ENCODE measurements at regions not wholly inside any gene's neighbourhood (a gene's known extent, or its start where the extent isn't known, plus 50 kb on each side); places are given as distances from the start of the nearest gene placed in this dataset.

DNA sequence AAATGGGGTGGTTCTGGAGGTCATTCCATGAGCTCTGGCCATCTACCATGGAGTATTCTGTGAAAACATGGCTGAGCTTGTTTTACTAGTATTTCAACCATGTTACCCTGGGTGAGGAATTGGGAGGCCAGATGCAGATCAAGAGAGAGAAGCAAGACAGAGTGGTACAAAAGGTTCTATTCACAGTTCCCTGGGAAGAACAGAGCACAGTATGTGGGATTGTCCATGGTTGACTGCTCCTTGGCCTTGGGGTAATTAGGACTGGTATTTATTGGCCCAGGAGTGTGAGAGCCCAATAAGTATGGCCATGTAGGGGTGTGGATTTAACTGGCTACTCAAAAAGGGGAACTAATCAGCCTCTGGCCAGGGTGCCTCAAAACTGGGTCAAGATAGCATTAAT lies 239.7 kb upstream of the GATB start:
- Histone ChIP-seq H3K36me3 (replicated peaks; ENCODE audit: insufficient read depth, low read length) (no peaks in the 10 kb centered on the region), H3K27me3 (replicated peaks; ENCODE audit: insufficient read depth, low read length) (no peaks in the 10 kb centered on the region), H3K27ac (ENCODE audit: low read length) (no peak overlapping the region), H3K4me2 (ENCODE audit: low read depth, low read length) (no peak overlapping the region), H3K79me2 (ENCODE audit: low read length) (no peaks in the 10 kb centered on the region), H4K20me1 (ENCODE audit: insufficient read depth, low read length) (no peaks in the 10 kb centered on the region), H3K9me2 (replicated peaks; ENCODE audit: insufficient read depth, low read length) (no peaks in the 10 kb centered on the region), H3F3A (ENCODE audit: insufficient read depth, low read length) (no peaks in the 10 kb centered on the region), H3K4me3 (ENCODE audit: low read length) (no peak overlapping the region), H2AFZ (ENCODE audit: low read length) (no peak overlapping the region), H3K4me1 (ENCODE audit: low read length) (no peaks in the 10 kb centered on the region), H3K9ac (ENCODE audit: low read length) (no peak overlapping the region), H3K9me3 (replicated peaks; ENCODE audit: insufficient read depth, low read length) (no peaks in the 10 kb centered on the region)
- DNase-seq, result no peak
- TF ChIP-seq, protein P1, sequence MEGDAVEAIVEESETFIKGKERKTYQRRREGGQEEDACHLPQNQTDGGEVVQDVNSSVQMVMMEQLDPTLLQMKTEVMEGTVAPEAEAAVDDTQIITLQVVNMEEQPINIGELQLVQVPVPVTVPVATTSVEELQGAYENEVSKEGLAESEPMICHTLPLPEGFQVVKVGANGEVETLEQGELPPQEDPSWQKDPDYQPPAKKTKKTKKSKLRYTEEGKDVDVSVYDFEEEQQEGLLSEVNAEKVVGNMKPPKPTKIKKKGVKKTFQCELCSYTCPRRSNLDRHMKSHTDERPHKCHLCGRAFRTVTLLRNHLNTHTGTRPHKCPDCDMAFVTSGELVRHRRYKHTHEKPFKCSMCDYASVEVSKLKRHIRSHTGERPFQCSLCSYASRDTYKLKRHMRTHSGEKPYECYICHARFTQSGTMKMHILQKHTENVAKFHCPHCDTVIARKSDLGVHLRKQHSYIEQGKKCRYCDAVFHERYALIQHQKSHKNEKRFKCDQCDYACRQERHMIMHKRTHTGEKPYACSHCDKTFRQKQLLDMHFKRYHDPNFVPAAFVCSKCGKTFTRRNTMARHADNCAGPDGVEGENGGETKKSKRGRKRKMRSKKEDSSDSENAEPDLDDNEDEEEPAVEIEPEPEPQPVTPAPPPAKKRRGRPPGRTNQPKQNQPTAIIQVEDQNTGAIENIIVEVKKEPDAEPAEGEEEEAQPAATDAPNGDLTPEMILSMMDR (IDR thresholded peaks at IDR 0.05; ENCODE audit: low read length), result no peak
- TF ChIP-seq EZH2phosphoT487 (IDR thresholded peaks at IDR 0.05; ENCODE audit: low read length) (no peak), EZH2 (optimal IDR thresholded peaks at IDR 0.05; ENCODE audit: low read depth, low read length) (no peak)

DNA sequence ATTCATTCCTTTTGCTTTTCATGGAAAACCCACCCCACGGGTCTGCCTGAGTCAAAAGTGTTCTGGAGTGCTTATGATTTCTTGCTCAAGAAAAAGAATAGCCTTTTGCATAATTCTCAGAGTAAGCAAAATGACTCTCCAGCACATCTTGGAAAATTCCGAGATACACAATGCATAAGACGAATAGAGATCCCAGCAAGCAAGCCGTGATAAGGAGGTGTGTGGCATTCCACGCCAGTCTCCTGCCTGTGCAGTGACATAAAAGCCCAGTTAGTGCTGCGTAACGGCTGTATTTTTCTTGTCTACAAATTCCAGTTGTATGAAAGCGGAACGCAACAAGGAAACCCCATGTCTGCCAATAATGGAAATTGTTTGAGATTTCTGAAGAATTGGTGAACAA lies 237.9 kb upstream of the GATB start:
- Histone ChIP-seq H3K9me2 (replicated peaks; ENCODE audit: insufficient read depth, low read length) (no peaks in the 10 kb centered on the region), H3K4me1 (ENCODE audit: low read length) (no peaks in the 10 kb centered on the region), H3K9ac (ENCODE audit: low read length) (no peak overlapping the region), H3K27ac (ENCODE audit: low read length) (no peak overlapping the region), H3K36me3 (replicated peaks; ENCODE audit: insufficient read depth, low read length) (no peaks in the 10 kb centered on the region), H4K20me1 (ENCODE audit: insufficient read depth, low read length) (no peaks in the 10 kb centered on the region), H3K27me3 (replicated peaks; ENCODE audit: insufficient read depth, low read length) (no peaks in the 10 kb centered on the region), H3K4me3 (ENCODE audit: low read length) (no peak overlapping the region), H3F3A (ENCODE audit: insufficient read depth, low read length) (no peaks in the 10 kb centered on the region), H3K79me2 (ENCODE audit: low read length) (no peaks in the 10 kb centered on the region), H3K4me2 (ENCODE audit: low read depth, low read length) (no peak overlapping the region), H2AFZ (ENCODE audit: low read length) (no peak overlapping the region), H3K9me3 (replicated peaks; ENCODE audit: insufficient read depth, low read length) (no peaks in the 10 kb centered on the region)
- DNase-seq, result no peak
- TF ChIP-seq EZH2 (optimal IDR thresholded peaks at IDR 0.05; ENCODE audit: low read depth, low read length) (no peak), EZH2phosphoT487 (IDR thresholded peaks at IDR 0.05; ENCODE audit: low read length) (no peak)
- TF ChIP-seq, protein P1 (IDR thresholded peaks at IDR 0.05; ENCODE audit: low read length), result no peak

DNA sequence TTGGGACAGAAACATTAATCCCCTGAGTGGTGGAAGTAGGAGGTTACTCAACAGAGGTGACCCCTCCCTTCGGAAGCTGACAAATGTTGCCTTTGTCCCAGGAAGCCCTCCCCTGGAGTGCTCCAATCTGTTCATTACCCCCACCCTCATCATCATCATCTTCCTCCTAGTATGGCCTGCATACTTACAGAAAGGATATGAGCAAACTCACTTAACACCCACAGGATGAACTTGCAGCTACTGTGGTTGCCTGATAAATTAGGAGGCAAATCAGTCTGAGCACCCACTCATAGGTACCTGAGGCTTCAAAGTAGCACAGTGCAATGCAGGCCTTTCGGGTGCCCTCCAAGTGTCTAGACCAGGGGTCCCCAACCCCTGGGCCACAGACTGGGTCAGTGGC lies 236.7 kb upstream of the GATB start:
- Histone ChIP-seq H2AFZ (ENCODE audit: low read length) (no peak overlapping the region), H3K4me3 (ENCODE audit: low read length) (no peak overlapping the region), H3K9me2 (replicated peaks; ENCODE audit: insufficient read depth, low read length) (no peaks in the 10 kb centered on the region), H3K4me1 (ENCODE audit: low read length) (peaks cover 4% of the 10 kb centered on the region; the same call in 1 of the 2 replicates), H3K9me3 (replicated peaks; ENCODE audit: insufficient read depth, low read length) (no peaks in the 10 kb centered on the region), H3K9ac (ENCODE audit: low read length) (no peak overlapping the region), H3F3A (ENCODE audit: insufficient read depth, low read length) (no peaks in the 10 kb centered on the region), H3K79me2 (ENCODE audit: low read length) (no peaks in the 10 kb centered on the region), H3K36me3 (replicated peaks; ENCODE audit: insufficient read depth, low read length) (no peaks in the 10 kb centered on the region), H4K20me1 (ENCODE audit: insufficient read depth, low read length) (no peaks in the 10 kb centered on the region), H3K27ac (ENCODE audit: low read length) (no peak overlapping the region), H3K27me3 (replicated peaks; ENCODE audit: insufficient read depth, low read length) (no peaks in the 10 kb centered on the region), H3K4me2 (ENCODE audit: low read depth, low read length) (no peak overlapping the region)
- TF ChIP-seq, protein P1 (IDR thresholded peaks at IDR 0.05; ENCODE audit: low read length), result no peak
- TF ChIP-seq EZH2 (optimal IDR thresholded peaks at IDR 0.05; ENCODE audit: low read depth, low read length) (no peak), EZH2phosphoT487 (IDR thresholded peaks at IDR 0.05; ENCODE audit: low read length) (no peak)
- DNase-seq, result no peak
